Neural cell (in vitro differentiated cells): ENCODE measurements at regions not wholly inside any gene's neighbourhood (a gene's known extent, or its start where the extent isn't known, plus 50 kb on each side); places are given as distances from the start of the nearest gene placed in this dataset.

Source experiments
- CTCF ChIP-seq: fragments of 450-650 bp; IDR thresholded peaks from 2 replicates; pipeline ENCODE4 v1.5.1; 2014; ENCODE audit warnings: antibody characterized with exemption, mild to moderate bottlenecking, moderate library complexity; ENCODE audit not compliant: poor library complexity, severe bottlenecking
- EP300 ChIP-seq: fragments of 450-650 bp; conservative IDR thresholded peaks from 2 replicates; pipeline ENCODE4 v1.6.1; 2014; ENCODE audit warnings: antibody characterized with exemption, mild to moderate bottlenecking, moderate library complexity; ENCODE audit not compliant: poor library complexity, severe bottlenecking
- EZH2 ChIP-seq: fragments of 200-600, 300-800 bp; shearing (Covaris generic), sonication (generic); IDR thresholded peaks from 2 replicates; pipeline ENCODE4 v1.6.1; 2014; ENCODE audit warnings: antibody characterized with exemption, low read length, borderline replicate concordance, mild to moderate bottlenecking; ENCODE audit not compliant: insufficient read depth, poor library complexity, severe bottlenecking
- POLR2AphosphoS5 ChIP-seq: IDR thresholded peaks from 2 replicates; pipeline ENCODE4 v1.6.1; 2012
- RAD21 ChIP-seq: fragments of 450-650 bp; conservative IDR thresholded peaks from 2 replicates; pipeline ENCODE4 v1.6.1; 2014; ENCODE audit warnings: antibody characterized with exemption, mild to moderate bottlenecking, moderate library complexity
- REST ChIP-seq: IDR thresholded peaks from 2 replicates; pipeline ENCODE4 v1.6.1; 2012; ENCODE audit warnings: borderline replicate concordance
- SMC3 ChIP-seq: fragments of 450-650 bp; conservative IDR thresholded peaks from 2 replicates; pipeline ENCODE4 v1.6.1; 2014; ENCODE audit warnings: antibody characterized with exemption, mild to moderate bottlenecking, moderate library complexity; ENCODE audit not compliant: poor library complexity

- TF ChIP-seq CTCF, result no peak
- TF ChIP-seq REST, result no peak
- no peak for TF ChIP-seq RAD21
- no peak for TF ChIP-seq POLR2AphosphoS5
- TF ChIP-seq EP300, result no peak
- TF ChIP-seq EZH2, result no peak
- TF ChIP-seq SMC3, result no peak
Observed at GRCh38 chr6:169994739-169995138, 243.3 kb downstream of the ERMARD start.
